ENCODE measurements at regions not wholly inside any gene's neighbourhood (a gene's known extent, or its start where the extent isn't known, plus 50 kb on each side); places are given as distances from the start of the nearest gene placed in this dataset.
"Not testable (repeated sequence)": the region's sequence is repeated elsewhere in the genome, so short reads cannot be mapped to it uniquely, and the experiment has no call there.

- no peaks in the 10 kb centered on the region for H3K36me3 Mint-ChIP-seq
- H3K27me3 Mint-ChIP-seq, result no peaks in the 10 kb centered on the region
- H3K27ac Mint-ChIP-seq, result no peak overlapping the region
- no peaks in the 10 kb centered on the region for H3K4me1 Mint-ChIP-seq (ENCODE audit: unreplicated experiment)
- no peak overlapping the region for H3K4me3 Mint-ChIP-seq
- DNase-seq (ENCODE audit: extremely low spot score, unreplicated experiment), result no peak
- peaks cover 4% of the 10 kb centered on the region for H3K9me3 Mint-ChIP-seq
- TF ChIP-seq CTCF (conservative IDR thresholded peaks at IDR 0.05), result no peak
Observed at GRCh38 chrX:142295190-142295589, 90.1 kb upstream of the MAGEC2 start.

- not testable (repeated sequence) for H3K27ac Mint-ChIP-seq
Observed at GRCh38 chrX:142270166-142270565, 65.1 kb upstream of the MAGEC2 start.

GRCh38 chrX:142266417-142266816 lies 61.3 kb upstream of the MAGEC2 start:
- DNase-seq (ENCODE audit: extremely low spot score, unreplicated experiment), result no peak
- Mint-ChIP-seq H3K27me3 (no peaks in the 10 kb centered on the region), H3K4me1 (ENCODE audit: unreplicated experiment) (no peaks in the 10 kb centered on the region), H3K9me3 (no peaks in the 10 kb centered on the region), H3K36me3 (no peaks in the 10 kb centered on the region), H3K27ac (no peak overlapping the region), H3K4me3 (no peak overlapping the region)
- no peak for TF ChIP-seq CTCF (conservative IDR thresholded peaks at IDR 0.05)

More at GRCh38 chrX:142270166-142270565, 65.1 kb upstream of the MAGEC2 start:
- H3K4me1 Mint-ChIP-seq (ENCODE audit: unreplicated experiment); H3K4me3 Mint-ChIP-seq; H3K36me3 Mint-ChIP-seq; H3K27me3 Mint-ChIP-seq; H3K9me3 Mint-ChIP-seq; DNase-seq (ENCODE audit: extremely low spot score, unreplicated experiment): not testable (repeated sequence)

GRCh38 chrX:142265549-142265948 lies 60.5 kb upstream of the MAGEC2 start:
- H3K36me3 Mint-ChIP-seq; H3K27ac Mint-ChIP-seq; DNase-seq (ENCODE audit: extremely low spot score, unreplicated experiment); H3K9me3 Mint-ChIP-seq; H3K4me3 Mint-ChIP-seq; H3K4me1 Mint-ChIP-seq (ENCODE audit: unreplicated experiment); H3K27me3 Mint-ChIP-seq: not testable (repeated sequence)

GRCh38 chrX:142256935-142257334 lies 51.8 kb upstream of the MAGEC2 start:
- H3K27ac Mint-ChIP-seq, result no peak overlapping the region
- H3K36me3 Mint-ChIP-seq, result no peaks in the 10 kb centered on the region
- no peaks in the 10 kb centered on the region for H3K9me3 Mint-ChIP-seq
- no peak overlapping the region for H3K4me3 Mint-ChIP-seq
- no peaks in the 10 kb centered on the region for H3K27me3 Mint-ChIP-seq
- TF ChIP-seq CTCF (conservative IDR thresholded peaks at IDR 0.05), result no peak
- H3K4me1 Mint-ChIP-seq (ENCODE audit: unreplicated experiment), result no peaks in the 10 kb centered on the region
- no peak for DNase-seq (ENCODE audit: extremely low spot score, unreplicated experiment)
